Neural cell (in vitro differentiated cells): ENCODE measurements at regions not wholly inside any gene's neighbourhood (a gene's known extent, or its start where the extent isn't known, plus 50 kb on each side); places are given as distances from the start of the nearest gene placed in this dataset.
"Not testable (repeated sequence)": the region's sequence is repeated elsewhere in the genome, so short reads cannot be mapped to it uniquely, and the experiment has no call there.

Experiments used
- H2AFZ ChIP-seq: fragments of 200-600, 300-800 bp; sonication (generic), shearing (Covaris generic); 2 replicates; pipeline ENCODE4 v1.6.0; 2014; ENCODE audit warnings: low read depth, mild to moderate bottlenecking, antibody characterized with exemption, low read length, moderate library complexity
- H3F3A ChIP-seq: fragments of 200-600 bp; shearing (Covaris generic); 2 replicates; pipeline ENCODE4 v1.6.1; 2016; ENCODE audit warnings: mild to moderate bottlenecking, moderate library complexity, mixed read lengths, antibody characterized with exemption, low read length; ENCODE audit not compliant: insufficient read depth, poor library complexity, severe bottlenecking
- H3K27ac ChIP-seq: fragments of 200-600, 300-800 bp; sonication (generic), shearing (Covaris generic); 2 replicates; pipeline ENCODE4 v1.5.1; 2014; ENCODE audit warnings: mild to moderate bottlenecking, low read length, moderate library complexity
- H3K27me3 ChIP-seq: fragments of 300-800, 200-600 bp; sonication (generic), shearing (Covaris generic); 2 replicates; pipeline ENCODE4 v1.6.0; 2014; ENCODE audit warnings: mild to moderate bottlenecking, low read depth, low read length, moderate library complexity; ENCODE audit not compliant: insufficient read depth
- H3K36me3 ChIP-seq: fragments of 300-800, 200-600 bp; sonication (generic), shearing (Covaris generic); 2 replicates; pipeline ENCODE4 v1.5.1; 2014; ENCODE audit warnings: mild to moderate bottlenecking, antibody characterized with exemption, low read length, moderate library complexity; ENCODE audit not compliant: insufficient read depth
- H3K4me2 ChIP-seq: fragments of 300-800, 200-600 bp; sonication (generic), shearing (Covaris generic); 2 replicates; pipeline ENCODE4 v1.6.0; 2014; ENCODE audit warnings: mild to moderate bottlenecking, low read length
- H3K4me3 ChIP-seq: fragments of 300-800, 200-600 bp; sonication (generic), shearing (Covaris generic); 2 replicates; pipeline ENCODE4 v1.5.1; 2014; ENCODE audit warnings: mild to moderate bottlenecking, low read length, moderate library complexity
- H3K79me2 ChIP-seq: fragments of 200-600 bp; shearing (Covaris generic); replicated peaks from 2 replicates; pipeline ENCODE4 v1.6.0; 2014; ENCODE audit warnings: mild to moderate bottlenecking, low read length, moderate library complexity; ENCODE audit not compliant: insufficient read depth
- H3K9ac ChIP-seq: fragments of 300-800, 200-600 bp; sonication (generic), shearing (Covaris generic); 2 replicates; pipeline ENCODE4 v1.6.1; 2016; ENCODE audit warnings: mild to moderate bottlenecking, low read length, mixed read lengths
- H3K9me2 ChIP-seq: fragments of 200-600 bp; shearing (Covaris generic); 2 replicates; pipeline ENCODE4 v1.6.1; 2016; ENCODE audit warnings: mild to moderate bottlenecking, low read length, mixed read lengths; ENCODE audit not compliant: insufficient read depth
- H3K9me3 ChIP-seq: fragments of 200-600, 300-800 bp; sonication (generic), shearing (Covaris generic); 2 replicates; pipeline ENCODE4 v1.6.1; 2016; ENCODE audit warnings: mild to moderate bottlenecking, mixed run types, low read length, moderate library complexity, mixed read lengths
- H4K20me1 ChIP-seq: fragments of 200-600 bp; shearing (Covaris generic); 2 replicates; pipeline ENCODE4 v1.6.1; 2016; ENCODE audit warnings: mild to moderate bottlenecking, mixed run types; ENCODE audit not compliant: insufficient read depth
- EP300 ChIP-seq: fragments of 450-650 bp; conservative IDR thresholded peaks from 2 replicates; pipeline ENCODE4 v1.6.1; 2014; ENCODE audit warnings: antibody characterized with exemption, mild to moderate bottlenecking, moderate library complexity; ENCODE audit not compliant: poor library complexity, severe bottlenecking
- EZH2 ChIP-seq: fragments of 200-600, 300-800 bp; shearing (Covaris generic), sonication (generic); IDR thresholded peaks from 2 replicates; pipeline ENCODE4 v1.6.1; 2014; ENCODE audit warnings: antibody characterized with exemption, low read length, borderline replicate concordance, mild to moderate bottlenecking; ENCODE audit not compliant: insufficient read depth, poor library complexity, severe bottlenecking
- MXI1 ChIP-seq: fragments of 450-650 bp; conservative IDR thresholded peaks from 2 replicates; pipeline ENCODE4 v1.6.1; 2014; ENCODE audit warnings: antibody characterized with exemption, mild to moderate bottlenecking; ENCODE audit not compliant: poor library complexity, severe bottlenecking
- POLR2AphosphoS5 ChIP-seq: IDR thresholded peaks from 2 replicates; pipeline ENCODE4 v1.6.1; 2012
- RAD21 ChIP-seq: fragments of 450-650 bp; conservative IDR thresholded peaks from 2 replicates; pipeline ENCODE4 v1.6.1; 2014; ENCODE audit warnings: antibody characterized with exemption, mild to moderate bottlenecking, moderate library complexity
- SMC3 ChIP-seq: fragments of 450-650 bp; conservative IDR thresholded peaks from 2 replicates; pipeline ENCODE4 v1.6.1; 2014; ENCODE audit warnings: antibody characterized with exemption, mild to moderate bottlenecking, moderate library complexity; ENCODE audit not compliant: poor library complexity
- TAF1 ChIP-seq: IDR thresholded peaks from 2 replicates; pipeline ENCODE4 v1.6.1; 2012; ENCODE audit warnings: low read depth
- TF ChIP-seq, protein P1 (sequence below): fragments of 450-650 bp; IDR thresholded peaks from 2 replicates; pipeline ENCODE4 v1.5.1; 2014; ENCODE audit warnings: antibody characterized with exemption, mild to moderate bottlenecking, moderate library complexity; ENCODE audit not compliant: poor library complexity, severe bottlenecking
- TF ChIP-seq, protein P2 (sequence below): IDR thresholded peaks from 2 replicates; pipeline ENCODE4 v1.6.1; 2012; ENCODE audit warnings: borderline replicate concordance

DNA sequence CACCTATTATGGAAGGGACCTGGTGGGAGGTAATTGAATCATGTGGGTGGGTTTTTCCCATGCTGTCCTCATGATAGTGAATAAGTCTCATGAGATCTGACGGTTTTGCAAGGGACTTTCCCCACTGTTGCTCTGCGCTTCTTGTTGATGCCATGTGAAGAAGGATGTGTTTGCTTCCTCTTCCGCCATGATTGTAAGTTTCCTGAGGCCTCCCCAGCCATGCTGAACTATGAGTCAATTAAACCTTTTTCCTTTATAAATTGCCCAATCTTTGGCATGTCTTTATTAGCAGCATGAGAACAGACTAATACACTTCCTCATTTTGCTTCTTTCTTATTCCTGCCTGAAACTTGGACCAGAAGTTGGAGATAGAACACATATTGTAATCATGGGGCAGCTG lies 396.2 kb downstream of the ATP23 start:
- H3K4me2 ChIP-seq, H3K9me3 ChIP-seq, H3K4me3 ChIP-seq, H3F3A ChIP-seq, H2AFZ ChIP-seq, H3K27ac ChIP-seq, H4K20me1 ChIP-seq, H3K9me2 ChIP-seq, H3K36me3 ChIP-seq, H3K27me3 ChIP-seq, H3K9ac ChIP-seq, H3K79me2 ChIP-seq: not testable (repeated sequence)

DNA sequence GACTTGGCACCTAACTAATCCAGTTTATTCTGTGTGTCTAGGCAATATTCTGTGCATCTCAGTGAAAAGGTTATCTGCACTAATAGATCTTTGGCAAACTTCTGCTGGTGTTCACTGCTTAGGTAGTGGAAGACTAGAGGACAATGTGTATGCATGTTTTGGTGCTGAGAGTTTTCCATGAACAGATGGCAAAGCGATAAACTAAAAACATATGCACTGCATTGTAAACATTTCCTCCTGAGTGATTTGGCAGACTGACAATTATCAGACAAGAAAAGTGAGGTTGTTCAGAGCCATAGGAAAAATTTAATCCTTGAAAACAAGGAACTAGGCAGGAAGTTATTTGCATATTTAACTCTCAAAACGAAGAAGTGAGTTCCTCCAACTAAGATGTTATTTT lies 400.4 kb downstream of the ATP23 start:
- Histone ChIP-seq H3K27me3 (no peaks in the 10 kb centered on the region), H3K9me2 (no peaks in the 10 kb centered on the region), H2AFZ (no peak overlapping the region), H3K4me3 (no peak overlapping the region), H4K20me1 (no peaks in the 10 kb centered on the region), H3K36me3 (no peaks in the 10 kb centered on the region), H3K9me3 (no peaks in the 10 kb centered on the region), H3K79me2 (no peaks in the 10 kb centered on the region), H3K9ac (no peak overlapping the region), H3K27ac (no peak overlapping the region), H3K4me2 (no peak overlapping the region), H3F3A (no peaks in the 10 kb centered on the region)
- TF ChIP-seq POLR2AphosphoS5 (no peak), SMC3 (no peak), RAD21 (no peak), EZH2 (no peak), EP300 (no peak), TAF1 (no peak), MXI1 (no peak)
- TF ChIP-seq, protein P1, sequence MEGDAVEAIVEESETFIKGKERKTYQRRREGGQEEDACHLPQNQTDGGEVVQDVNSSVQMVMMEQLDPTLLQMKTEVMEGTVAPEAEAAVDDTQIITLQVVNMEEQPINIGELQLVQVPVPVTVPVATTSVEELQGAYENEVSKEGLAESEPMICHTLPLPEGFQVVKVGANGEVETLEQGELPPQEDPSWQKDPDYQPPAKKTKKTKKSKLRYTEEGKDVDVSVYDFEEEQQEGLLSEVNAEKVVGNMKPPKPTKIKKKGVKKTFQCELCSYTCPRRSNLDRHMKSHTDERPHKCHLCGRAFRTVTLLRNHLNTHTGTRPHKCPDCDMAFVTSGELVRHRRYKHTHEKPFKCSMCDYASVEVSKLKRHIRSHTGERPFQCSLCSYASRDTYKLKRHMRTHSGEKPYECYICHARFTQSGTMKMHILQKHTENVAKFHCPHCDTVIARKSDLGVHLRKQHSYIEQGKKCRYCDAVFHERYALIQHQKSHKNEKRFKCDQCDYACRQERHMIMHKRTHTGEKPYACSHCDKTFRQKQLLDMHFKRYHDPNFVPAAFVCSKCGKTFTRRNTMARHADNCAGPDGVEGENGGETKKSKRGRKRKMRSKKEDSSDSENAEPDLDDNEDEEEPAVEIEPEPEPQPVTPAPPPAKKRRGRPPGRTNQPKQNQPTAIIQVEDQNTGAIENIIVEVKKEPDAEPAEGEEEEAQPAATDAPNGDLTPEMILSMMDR = no peak
- TF ChIP-seq, protein P2, sequence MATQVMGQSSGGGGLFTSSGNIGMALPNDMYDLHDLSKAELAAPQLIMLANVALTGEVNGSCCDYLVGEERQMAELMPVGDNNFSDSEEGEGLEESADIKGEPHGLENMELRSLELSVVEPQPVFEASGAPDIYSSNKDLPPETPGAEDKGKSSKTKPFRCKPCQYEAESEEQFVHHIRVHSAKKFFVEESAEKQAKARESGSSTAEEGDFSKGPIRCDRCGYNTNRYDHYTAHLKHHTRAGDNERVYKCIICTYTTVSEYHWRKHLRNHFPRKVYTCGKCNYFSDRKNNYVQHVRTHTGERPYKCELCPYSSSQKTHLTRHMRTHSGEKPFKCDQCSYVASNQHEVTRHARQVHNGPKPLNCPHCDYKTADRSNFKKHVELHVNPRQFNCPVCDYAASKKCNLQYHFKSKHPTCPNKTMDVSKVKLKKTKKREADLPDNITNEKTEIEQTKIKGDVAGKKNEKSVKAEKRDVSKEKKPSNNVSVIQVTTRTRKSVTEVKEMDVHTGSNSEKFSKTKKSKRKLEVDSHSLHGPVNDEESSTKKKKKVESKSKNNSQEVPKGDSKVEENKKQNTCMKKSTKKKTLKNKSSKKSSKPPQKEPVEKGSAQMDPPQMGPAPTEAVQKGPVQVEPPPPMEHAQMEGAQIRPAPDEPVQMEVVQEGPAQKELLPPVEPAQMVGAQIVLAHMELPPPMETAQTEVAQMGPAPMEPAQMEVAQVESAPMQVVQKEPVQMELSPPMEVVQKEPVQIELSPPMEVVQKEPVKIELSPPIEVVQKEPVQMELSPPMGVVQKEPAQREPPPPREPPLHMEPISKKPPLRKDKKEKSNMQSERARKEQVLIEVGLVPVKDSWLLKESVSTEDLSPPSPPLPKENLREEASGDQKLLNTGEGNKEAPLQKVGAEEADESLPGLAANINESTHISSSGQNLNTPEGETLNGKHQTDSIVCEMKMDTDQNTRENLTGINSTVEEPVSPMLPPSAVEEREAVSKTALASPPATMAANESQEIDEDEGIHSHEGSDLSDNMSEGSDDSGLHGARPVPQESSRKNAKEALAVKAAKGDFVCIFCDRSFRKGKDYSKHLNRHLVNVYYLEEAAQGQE = no peak

DNA sequence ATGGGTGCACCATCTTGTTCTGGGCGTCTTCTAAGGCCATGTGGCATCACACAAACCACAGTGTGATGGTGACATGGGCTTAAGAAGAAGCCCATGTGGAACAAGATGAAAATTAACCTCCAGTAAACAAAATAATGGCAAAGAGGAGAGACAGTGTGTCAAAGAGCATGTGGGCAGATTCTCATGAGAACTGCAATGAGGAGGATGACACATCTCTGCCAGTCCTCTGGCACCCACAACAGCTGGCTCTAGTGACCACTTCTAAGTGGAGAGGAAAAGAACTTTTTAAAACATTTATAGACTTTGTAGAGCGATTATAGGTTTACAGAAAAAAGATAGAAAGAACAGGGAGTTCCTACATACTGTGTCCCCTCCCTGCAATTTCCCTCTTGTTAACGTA lies 401.4 kb downstream of the ATP23 start:
- Histone ChIP-seq H3K4me3 (no peak overlapping the region), H3K4me2 (no peak overlapping the region), H3K27me3 (no peaks in the 10 kb centered on the region), H2AFZ (no peak overlapping the region), H3K79me2 (no peaks in the 10 kb centered on the region), H3K9me3 (no peaks in the 10 kb centered on the region), H3K27ac (no peak overlapping the region), H3F3A (no peaks in the 10 kb centered on the region), H3K9ac (no peak overlapping the region), H3K9me2 (no peaks in the 10 kb centered on the region), H4K20me1 (no peaks in the 10 kb centered on the region), H3K36me3 (no peaks in the 10 kb centered on the region)
- TF ChIP-seq TAF1 = no peak
- no peak for TF ChIP-seq POLR2AphosphoS5
- no peak for TF ChIP-seq MXI1
- no peak for TF ChIP-seq EP300
- no peak for TF ChIP-seq RAD21
- TF ChIP-seq, protein P2 = no peak
- no peak for TF ChIP-seq SMC3
